PC-3 (cell line): ENCODE measurements at regions not wholly inside any gene's neighbourhood (a gene's known extent, or its start where the extent isn't known, plus 50 kb on each side); places are given as distances from the start of the nearest gene placed in this dataset.

Experiments
- CTCF ChIP-seq: fragments of 300-600 bp; sonication (generic); conservative IDR thresholded peaks from 2 replicates; pipeline ENCODE4 v1.5.1; 2017; ENCODE audit warnings: antibody characterized with exemption, low read depth, mild to moderate bottlenecking, low read length
- EZH2phosphoT487 ChIP-seq: fragments of 300-600 bp; sonication (generic); IDR thresholded peaks from 2 replicates; pipeline ENCODE4 v1.6.1; 2018; ENCODE audit warnings: mild to moderate bottlenecking, antibody characterized with exemption, low read length, borderline replicate concordance

GRCh38 chr4:143046906-143047305, 137.8 kb upstream of the USP38 start:
- TF ChIP-seq EZH2phosphoT487 (no peak), CTCF (no peak)
